Stimulated activated CD4-positive, alpha-beta T cell treated with anti-CD3 and anti-CD28 coated beads, Interleukin-12 subunit alpha, Interleukin-12 subunit beta, amount 100 ng/mL, for 48 hours (primary cell): ENCODE measurements at regions not wholly inside any gene's neighbourhood (a gene's known extent, or its start where the extent isn't known, plus 50 kb on each side); places are given as distances from the start of the nearest gene placed in this dataset.

ENCODE experiments used
- DNase-seq, 3 donors: peaks; one replicate each; pipeline ENCODE4 v3.0.0-alpha.2; 2020; ENCODE audit warnings: low read depth in 2 of 3, low spot score in 1 of 3

- DNase-seq, result no peak
Measured at GRCh38 chr2:129071531-129071930, 752.9 kb upstream of the HS6ST1 start.

GRCh38 chr2:129074298-129074920 lies 755.7 kb upstream of the HS6ST1 start:
- no peak for DNase-seq

GRCh38 chr2:129078548-129078947 lies 759.9 kb upstream of the HS6ST1 start:
- no peak for DNase-seq

GRCh38 chr2:129080715-129081476 lies 762.2 kb upstream of the HS6ST1 start:
- DNase-seq, result no peak

GRCh38 chr2:129085386-129085785 lies 766.7 kb upstream of the HS6ST1 start:
- no peak for DNase-seq

- DNase-seq, result no peak
Measured at GRCh38 chr2:129087133-129087813, 768.6 kb upstream of the HS6ST1 start.

- no peak for DNase-seq
Measured at GRCh38 chr2:129091620-129092019, 773.0 kb upstream of the HS6ST1 start.

- DNase-seq, result no peak
Measured at GRCh38 chr2:129092956-129093355, 774.3 kb upstream of the HS6ST1 start.

- DNase-seq, result no peak
Measured at GRCh38 chr2:129101186-129101585, 782.5 kb upstream of the HS6ST1 start.

- no peak for DNase-seq
Measured at GRCh38 chr2:129103936-129104878, 785.5 kb upstream of the HS6ST1 start.

- DNase-seq, result no peak
Measured at GRCh38 chr2:129112181-129112580, 793.5 kb upstream of the HS6ST1 start.

GRCh38 chr2:129113776-129114175 lies 795.1 kb upstream of the HS6ST1 start:
- DNase-seq, result no peak

- no peak for DNase-seq
Measured at GRCh38 chr2:129117434-129117833, 798.8 kb upstream of the HS6ST1 start.

GRCh38 chr2:129118296-129118695 lies 799.6 kb upstream of the HS6ST1 start:
- no peak for DNase-seq

GRCh38 chr2:129129087-129129486 lies 810.4 kb upstream of the HS6ST1 start:
- DNase-seq, result no peak

GRCh38 chr2:129133692-129134641 lies 815.3 kb upstream of the HS6ST1 start:
- no peak for DNase-seq

GRCh38 chr2:129135017-129135416 lies 816.3 kb upstream of the HS6ST1 start:
- no peak for DNase-seq

GRCh38 chr2:129139380-129139779 lies 820.7 kb upstream of the HS6ST1 start:
- DNase-seq, result no peak

- DNase-seq, result no peak
Measured at GRCh38 chr2:129142465-129142864, 823.8 kb upstream of the HS6ST1 start.
